ENCODE measurements at regions not wholly inside any gene's neighbourhood (a gene's known extent, or its start where the extent isn't known, plus 50 kb on each side); places are given as distances from the start of the nearest gene placed in this dataset.

- DNase-seq = peak; percentile 18
These were observed 59.8 kb upstream of the GPM6A start for GRCh38 chr4:175871774-175872405.

DNA sequence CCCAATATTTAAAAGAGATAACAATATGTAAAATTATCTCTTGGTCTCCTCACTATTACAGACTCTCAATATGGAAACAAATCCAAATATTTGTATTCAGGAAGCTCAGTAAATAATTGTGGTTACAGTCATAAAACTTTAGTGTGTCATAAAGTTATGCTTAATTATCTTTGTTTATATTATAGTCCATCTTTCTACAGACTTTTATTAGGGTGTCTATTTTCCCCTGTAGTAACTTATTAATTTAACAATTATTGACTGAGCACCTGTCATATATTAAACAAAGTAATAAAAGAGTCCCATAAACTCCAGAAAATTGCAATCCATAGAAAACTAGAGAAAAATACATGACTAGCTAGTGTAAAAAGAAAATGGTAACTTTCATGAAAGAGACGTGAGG, 61.6 kb upstream of the GPM6A start:
- DNase-seq = peak; percentile 15

DNA sequence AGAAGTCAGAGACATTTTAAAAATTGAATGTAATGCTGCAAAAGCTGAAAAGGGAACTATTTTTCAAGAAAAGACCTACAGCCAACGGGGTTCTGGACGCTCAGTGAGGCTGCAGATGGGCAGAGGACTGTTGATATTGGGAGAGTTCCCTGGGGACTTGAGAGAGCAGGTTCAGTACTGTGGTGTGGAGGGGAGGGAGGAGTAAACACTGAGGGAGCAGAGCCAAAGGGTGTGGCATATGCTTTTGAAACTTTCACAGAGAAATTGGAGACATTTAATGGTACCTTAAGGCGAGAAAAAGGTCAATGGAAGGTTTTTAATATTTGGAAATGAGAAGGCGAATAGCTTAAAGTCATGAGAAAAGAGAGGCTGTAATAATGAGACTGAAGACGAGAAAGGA, 62.2 kb upstream of the GPM6A start:
- peak; percentile 91 for DNase-seq

- DNase-seq = peak; percentile 4
These were observed 64.1 kb upstream of the GPM6A start for GRCh38 chr4:175875993-175876771.

DNA sequence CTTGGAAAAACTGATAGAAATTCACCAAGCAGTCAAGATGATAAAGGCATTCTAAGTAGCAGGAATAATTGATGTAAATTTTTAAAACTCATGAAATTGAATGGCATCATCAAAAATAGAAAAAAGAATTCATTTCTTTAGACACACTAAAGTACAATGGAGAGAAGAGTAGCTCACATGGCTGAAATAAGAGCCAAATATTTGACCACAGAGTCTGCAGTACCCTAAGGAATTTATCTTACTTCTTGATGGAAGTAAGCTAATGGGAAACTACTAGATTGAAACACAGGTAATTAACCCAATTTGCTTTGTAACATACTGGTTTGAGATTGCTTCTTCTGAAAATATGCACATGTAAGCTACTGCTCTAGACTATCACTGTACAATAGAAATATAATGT, 70.8 kb upstream of the GPM6A start:
- no peak for DNase-seq

GRCh38 chr4:175884048-175884447, 72.0 kb upstream of the GPM6A start:
- no peak for DNase-seq

GRCh38 chr4:175891231-175891630, 79.2 kb upstream of the GPM6A start:
- peak; percentile 4 for DNase-seq

GRCh38 chr4:175891851-175892250, 79.8 kb upstream of the GPM6A start:
- DNase-seq = peak; percentile 72

GRCh38 chr4:175905925-175906324, 93.9 kb upstream of the GPM6A start:
- no peak for DNase-seq

- DNase-seq = no peak
These were observed 94.3 kb upstream of the GPM6A start for GRCh38 chr4:175906384-175906783.

DNA sequence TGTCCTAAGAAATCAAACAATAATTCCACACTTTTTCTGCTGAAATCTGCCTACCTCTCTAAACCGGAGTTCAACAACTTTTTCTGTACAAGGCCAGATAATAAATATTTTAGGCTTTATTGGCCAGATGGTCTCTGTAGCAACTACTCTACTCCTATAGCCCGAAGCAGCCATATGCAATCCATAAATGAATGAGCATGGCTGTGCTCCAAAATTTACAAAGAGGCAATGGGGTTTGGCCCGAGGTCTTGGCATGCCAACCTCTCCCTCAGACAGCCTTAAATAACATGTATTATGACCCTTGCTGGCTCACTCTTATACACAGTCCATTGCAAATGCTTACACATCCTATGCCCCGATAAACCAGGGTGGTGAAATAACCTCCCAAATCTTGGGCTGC, 98.6 kb upstream of the GPM6A start:
- DNase-seq = no peak

GRCh38 chr4:175916626-175917351, 104.7 kb upstream of the GPM6A start:
- peak; percentile 3 for DNase-seq

- no peak for DNase-seq
These were observed 115.1 kb upstream of the GPM6A start for GRCh38 chr4:175927121-175927520.

- DNase-seq = no peak
These were observed 117.4 kb upstream of the GPM6A start for GRCh38 chr4:175929441-175929840.

GRCh38 chr4:175929932-175930331, 117.9 kb upstream of the GPM6A start:
- DNase-seq = no peak

GRCh38 chr4:175930471-175930870, 118.4 kb upstream of the GPM6A start:
- no peak for DNase-seq

DNA sequence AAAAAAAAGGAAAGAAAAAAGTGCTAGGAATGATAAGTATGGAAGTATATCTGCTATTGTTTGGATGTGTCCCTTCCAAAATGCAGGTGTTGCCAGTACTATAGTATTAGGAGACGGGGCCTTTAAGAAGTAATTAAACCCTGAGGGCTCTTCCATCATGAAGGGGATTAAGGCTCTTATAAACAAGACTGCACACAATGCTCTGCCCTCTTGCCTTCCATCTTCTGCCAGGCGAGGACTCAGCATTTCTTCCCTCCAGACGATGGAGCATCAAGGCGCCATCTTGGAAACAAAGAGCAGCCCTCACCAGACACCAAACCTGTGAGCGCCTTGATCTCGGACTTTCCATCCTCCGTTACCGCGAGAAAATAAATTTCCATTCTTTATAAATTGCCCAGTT, 120.1 kb upstream of the GPM6A start:
- DNase-seq = no peak

DNA sequence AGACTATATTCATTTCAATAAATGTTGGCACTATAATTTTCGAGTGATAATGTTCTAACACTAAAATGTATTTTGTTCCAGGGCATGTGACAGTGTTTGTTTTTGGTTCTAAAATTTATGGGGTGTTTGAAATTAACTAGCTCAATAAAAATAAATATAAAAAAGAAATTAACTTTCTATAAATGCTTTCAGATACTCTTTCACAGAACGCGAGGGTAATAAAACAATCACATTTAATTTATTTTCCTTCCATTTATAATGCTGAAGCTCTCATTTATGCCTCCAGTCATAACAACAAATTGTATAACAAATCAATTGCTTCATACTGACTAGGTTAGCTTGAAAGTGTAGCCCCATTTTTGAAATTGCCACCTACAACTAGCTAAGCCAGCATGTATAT, 122.4 kb upstream of the GPM6A start:
- no peak for DNase-seq

DNA sequence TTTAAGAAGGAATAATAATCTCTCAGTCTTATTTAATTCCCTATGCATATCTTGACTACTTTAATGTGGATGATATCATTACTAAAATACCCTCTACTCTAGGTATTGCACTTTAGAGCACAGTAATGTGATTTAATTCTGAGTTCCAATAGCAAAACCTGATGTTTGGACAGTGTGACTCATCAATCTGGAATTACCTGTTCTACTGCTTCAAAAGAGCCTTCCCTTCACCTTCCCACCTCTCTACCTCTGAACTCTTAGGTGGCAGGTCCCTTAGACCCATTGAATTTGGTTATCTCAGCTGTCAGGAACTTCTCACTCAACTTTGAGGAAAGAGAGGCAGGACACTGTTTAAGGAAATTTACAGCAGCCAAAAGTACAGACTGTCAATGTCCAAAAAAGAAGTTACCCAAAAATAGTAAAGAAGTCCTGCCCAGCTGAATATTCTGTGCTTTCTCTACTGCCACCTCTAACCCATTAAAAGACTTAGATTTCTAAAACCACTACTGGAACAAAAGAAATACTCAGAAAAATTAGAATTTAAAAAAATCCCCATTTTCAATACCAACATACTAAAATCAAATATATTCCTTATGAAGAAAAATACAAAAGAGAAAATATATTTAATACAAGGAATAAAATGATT, 123.1 kb upstream of the GPM6A start:
- DNase-seq = no peak

DNA sequence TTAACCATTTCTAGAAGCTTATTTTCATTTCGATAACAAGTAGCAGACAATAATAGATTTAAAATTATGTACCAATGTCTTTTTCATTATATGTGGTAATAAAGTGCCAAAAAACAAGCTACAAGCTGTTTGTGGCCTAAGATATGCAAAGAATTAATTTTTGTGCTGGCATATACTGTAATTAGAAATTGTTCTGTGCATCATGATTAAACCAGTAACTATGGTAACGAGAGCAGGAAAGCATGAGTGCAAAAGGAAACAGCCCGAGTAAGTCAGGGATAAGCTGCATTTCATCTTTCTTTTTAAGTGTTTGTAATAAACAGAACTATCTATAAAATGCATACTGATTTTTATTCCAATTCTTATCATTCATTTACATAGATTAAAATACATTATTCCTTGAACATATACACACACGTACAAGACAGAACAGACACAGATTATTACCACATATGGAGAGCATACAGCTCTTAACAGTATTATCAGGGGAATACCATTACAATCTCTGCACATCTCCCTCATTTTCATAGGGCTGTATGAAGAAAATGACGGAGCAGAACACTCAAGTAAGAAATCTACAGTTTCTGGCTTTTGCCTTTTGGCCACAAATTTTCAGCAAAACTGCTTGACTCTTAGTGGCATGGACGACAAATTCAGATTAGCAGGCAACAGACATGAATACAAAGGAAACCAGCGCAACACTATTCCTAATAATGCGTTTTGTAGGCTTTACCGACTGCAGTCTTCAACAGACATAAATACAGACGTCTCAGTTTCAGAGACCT, 121.3 kb upstream of the WDR17 start:
- DNase-seq = no peak

GRCh38 chr4:175946472-175947116, 119.0 kb upstream of the WDR17 start:
- no peak for DNase-seq

- peak; percentile 36 for DNase-seq
These were observed 118.4 kb upstream of the WDR17 start for GRCh38 chr4:175947117-175947722.
